GM23248 (cell line): ENCODE measurements at regions not wholly inside any gene's neighbourhood (a gene's known extent, or its start where the extent isn't known, plus 50 kb on each side); places are given as distances from the start of the nearest gene placed in this dataset.

Experiments
- DNase-seq: peaks from one replicate; pipeline ENCODE4 v3.0.0-alpha.2; 2015
- H2AFZ ChIP-seq: fragments of 200-600 bp; sonication (generic); 2 replicates; pipeline ENCODE4 v1.6.1; 2016; ENCODE audit warnings: antibody characterized with exemption
- H3F3A ChIP-seq: fragments of 200-600 bp; sonication (generic); 2 replicates; pipeline ENCODE4 v1.6.1; 2016; ENCODE audit warnings: mild to moderate bottlenecking, antibody characterized with exemption, mixed run types; ENCODE audit not compliant: insufficient read depth
- H3K27ac ChIP-seq: fragments of 200-600 bp; sonication (generic); 2 replicates; pipeline ENCODE4 v1.5.1; 2016; ENCODE audit warnings: mild to moderate bottlenecking
- H3K27me3 ChIP-seq: fragments of 200-600 bp; sonication (generic); replicated peaks from 2 replicates; pipeline ENCODE4 v1.6.1; 2016; ENCODE audit warnings: mild to moderate bottlenecking; ENCODE audit not compliant: insufficient read depth
- H3K36me3 ChIP-seq: fragments of 200-600 bp; sonication (generic); 2 replicates; pipeline ENCODE4 v1.6.1; 2016; ENCODE audit warnings: low read depth, mild to moderate bottlenecking
- H3K4me1 ChIP-seq: fragments of 200-600 bp; sonication (generic); 2 replicates; pipeline ENCODE4 v1.6.1; 2016; ENCODE audit warnings: mild to moderate bottlenecking; ENCODE audit not compliant: insufficient read depth
- H3K4me2 ChIP-seq: fragments of 200-600 bp; sonication (generic); one replicate; pipeline ENCODE4 v1.6.1; 2016; ENCODE audit warnings: mild to moderate bottlenecking; ENCODE audit not compliant: unreplicated experiment
- H3K4me3 ChIP-seq: fragments of 200-600 bp; sonication (generic); 2 replicates; pipeline ENCODE4 v1.5.1; 2016; ENCODE audit warnings: mild to moderate bottlenecking
- H3K79me2 ChIP-seq: fragments of 200-600 bp; sonication (generic); 2 replicates; pipeline ENCODE4 v1.6.1; 2016; ENCODE audit warnings: mild to moderate bottlenecking; ENCODE audit not compliant: insufficient read depth
- H3K9ac ChIP-seq: fragments of 200-600 bp; sonication (generic); 2 replicates; pipeline ENCODE4 v1.6.1; 2016; ENCODE audit warnings: mild to moderate bottlenecking
- H3K9me2 ChIP-seq: fragments of 200-600 bp; sonication (generic); 2 replicates; pipeline ENCODE4 v1.6.1; 2016; ENCODE audit warnings: mixed run types, mild to moderate bottlenecking, moderate library complexity; ENCODE audit not compliant: insufficient read depth
- H3K9me3 ChIP-seq: fragments of 200-600 bp; sonication (generic); one replicate; pipeline ENCODE4 v1.6.1; 2017; ENCODE audit warnings: low read depth
- H4K20me1 ChIP-seq: fragments of 200-600 bp; sonication (generic); 2 replicates; pipeline ENCODE4 v1.6.0; 2016; ENCODE audit not compliant: insufficient read depth
- EZH2 ChIP-seq: fragments of 200-600 bp; sonication (generic); IDR thresholded peaks from 2 replicates; pipeline ENCODE4 v1.6.1; 2018; ENCODE audit warnings: antibody characterized with exemption, mild to moderate bottlenecking; ENCODE audit not compliant: insufficient read depth, poor library complexity, severe bottlenecking
- EZH2phosphoT487 ChIP-seq: fragments of 200-600 bp; sonication (generic); IDR thresholded peaks from 2 replicates; pipeline ENCODE4 v1.6.1; 2018; ENCODE audit warnings: antibody characterized with exemption, moderate library complexity, mild to moderate bottlenecking, low read depth; ENCODE audit not compliant: insufficient read depth
- WGBS, 2 experiments: methylation state at CpG; one replicate each; pipeline ENCODE4 v1.1.6; 2015 to 2017; ENCODE audit warnings: low lambda C conversion rate in 2 of 2, low coverage in 1 of 2; ENCODE audit errors: missing lambda C conversion rate in 2 of 2; 5-methylcytosine and 5-hydroxymethylcytosine counted together
- in situ Hi-C: fragments of 300-500 bp; cut with MboI; formaldehyde crosslinking; loops from 2 replicates; pipeline ENCODE4 v1.15.0; 2020

DNA sequence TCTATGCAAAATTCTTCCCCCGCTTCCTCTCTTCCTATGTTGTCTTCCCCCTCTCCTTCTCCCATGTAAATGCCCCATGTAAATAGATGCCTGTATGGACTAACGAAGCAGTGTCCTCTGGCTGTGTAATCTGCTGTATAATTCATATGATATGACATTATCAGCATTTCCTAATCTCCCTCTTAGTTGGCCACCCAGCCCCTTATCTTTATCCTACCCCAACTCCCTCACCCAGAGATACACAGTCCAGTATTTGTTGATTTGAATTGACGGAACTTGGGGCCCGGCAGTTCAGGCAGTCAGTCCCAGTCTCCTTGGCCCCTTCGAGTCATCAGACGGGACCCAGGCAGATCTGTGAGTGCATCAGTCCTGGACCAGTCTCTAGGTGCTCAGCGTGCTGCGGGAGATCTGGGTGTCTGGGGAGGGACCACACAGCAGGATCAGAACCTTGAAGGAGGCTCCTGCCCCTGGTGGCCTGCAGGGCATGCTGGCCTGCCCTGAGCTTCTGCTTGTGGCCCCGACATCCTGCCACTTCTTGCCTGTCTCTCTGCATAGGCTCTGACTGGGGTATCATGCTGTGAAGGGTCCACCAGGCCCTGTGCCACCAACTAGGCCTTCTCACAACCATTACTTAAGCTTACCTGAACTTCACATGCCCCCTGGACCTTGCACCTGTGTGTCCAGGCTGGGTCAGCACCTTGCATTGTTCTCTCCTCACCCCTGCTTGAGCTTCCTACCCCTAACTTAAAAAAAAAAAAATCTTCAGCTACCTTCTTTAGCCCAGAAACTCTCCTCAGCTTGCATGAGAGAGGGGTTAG is 88.1 kb upstream of the ATL2 start:
- WGBS, 2 experiments: 81 to 82% methylated on average over 9 of the region's 9 CpGs
- in situ Hi-C loops: no loop called here
- Histone ChIP-seq H3K4me3 (no peak overlapping the region), H3K9me2 (no peaks in the 10 kb centered on the region), H3K36me3 (no peaks in the 10 kb centered on the region), H3K27me3 (peaks cover 51% of the 10 kb centered on the region), H3K27ac (no peak overlapping the region), H3F3A (peaks cover 9% of the 10 kb centered on the region), H2AFZ (no peak overlapping the region), H3K4me1 (0 out of 2 replicates have a peak, but pooled peaks cover 4% of the 10 kb centered on the region), H3K9me3 (no peaks in the 10 kb centered on the region), H3K79me2 (no peaks in the 10 kb centered on the region), H3K9ac (no peak overlapping the region), H3K4me2 (no peak overlapping the region), H4K20me1 (no peaks in the 10 kb centered on the region)
- no peak for DNase-seq
- TF ChIP-seq EZH2phosphoT487 (no peak), EZH2 (no peak)

DNA sequence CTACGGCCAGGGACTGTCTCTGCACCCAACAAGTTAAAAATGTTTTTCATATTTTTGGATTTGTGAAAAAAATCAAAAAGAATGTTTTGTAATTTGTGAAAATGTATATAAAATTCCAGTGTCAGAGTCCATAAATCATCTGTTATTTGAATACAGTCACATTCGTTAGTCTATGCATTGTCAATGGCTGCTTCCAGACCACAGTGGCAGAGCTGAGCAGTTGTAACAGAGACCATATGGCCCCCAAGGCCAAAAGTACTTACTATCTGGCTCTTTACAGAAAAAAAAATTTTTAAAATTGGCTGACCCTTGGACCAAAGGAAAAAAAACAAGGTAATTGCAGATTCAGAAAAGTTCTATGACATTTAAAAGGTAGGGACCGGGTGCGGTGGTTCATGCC is 86.7 kb upstream of the ATL2 start:
- TF ChIP-seq EZH2: no peak
- Histone ChIP-seq H3K4me2 (no peak overlapping the region), H3K27me3 (peaks cover 55% of the 10 kb centered on the region), H3K79me2 (no peaks in the 10 kb centered on the region), H3K27ac (no peak overlapping the region), H3K4me1 (0 out of 2 replicates have a peak, but pooled peaks cover 4% of the 10 kb centered on the region), H3K9me2 (no peaks in the 10 kb centered on the region), H3K9ac (no peak overlapping the region), H3K4me3 (no peak overlapping the region), H2AFZ (no peak overlapping the region), H3F3A (peaks cover 9% of the 10 kb centered on the region), H3K36me3 (no peaks in the 10 kb centered on the region), H4K20me1 (no peaks in the 10 kb centered on the region), H3K9me3 (no peaks in the 10 kb centered on the region)
- 66 to 71% methylated on average over 4 of the region's 4 CpGs for WGBS, 2 experiments
- in situ Hi-C loops: no loop called here
- no peak for DNase-seq

DNA sequence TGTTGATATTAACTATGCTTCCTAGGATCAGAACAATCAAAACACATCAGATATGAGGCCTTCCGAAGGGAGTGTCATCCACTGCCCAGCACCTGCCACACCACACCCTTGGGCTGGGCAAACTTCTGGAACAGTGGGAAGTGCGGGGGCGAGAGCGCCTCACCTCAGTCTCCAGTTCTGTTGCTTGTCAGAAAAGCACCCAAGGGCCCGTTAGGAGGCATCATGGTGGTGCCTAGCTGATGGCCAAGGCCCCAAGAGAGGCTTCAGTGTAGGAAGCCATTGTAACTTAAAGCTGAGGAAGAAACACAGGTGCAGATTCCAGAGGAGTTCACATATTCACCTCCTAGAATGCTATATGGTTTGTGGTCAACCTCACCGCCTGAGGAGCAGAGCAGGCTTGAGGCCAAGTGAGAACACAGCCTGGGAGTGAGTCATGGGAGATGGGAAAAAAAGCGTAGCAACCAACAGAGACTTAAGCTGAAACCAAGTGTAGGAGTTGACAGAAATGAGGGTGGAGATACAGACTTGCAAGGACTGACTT is 85.1 kb upstream of the ATL2 start:
- H3K36me3 ChIP-seq: no peaks in the 10 kb centered on the region
- no peak overlapping the region for H3K4me2 ChIP-seq
- H2AFZ ChIP-seq: no peak overlapping the region
- peaks cover 9% of the 10 kb centered on the region for H3F3A ChIP-seq
- H3K27ac ChIP-seq: no peak overlapping the region
- no peaks in the 10 kb centered on the region for H3K9me3 ChIP-seq
- H3K9ac ChIP-seq: no peak overlapping the region
- TF ChIP-seq EZH2 (no peak), EZH2phosphoT487 (no peak)
- no peaks in the 10 kb centered on the region for H3K79me2 ChIP-seq
- peak; percentile 94 for DNase-seq
- WGBS, 2 experiments: 60 to 62% methylated on average over 7 of the region's 7 CpGs
- no peaks in the 10 kb centered on the region for H4K20me1 ChIP-seq
- in situ Hi-C loops: no loop called here
- no peaks in the 10 kb centered on the region for H3K9me2 ChIP-seq
- 0 out of 2 replicates have a peak, but pooled peaks cover 4% of the 10 kb centered on the region for H3K4me1 ChIP-seq
- no peak overlapping the region for H3K4me3 ChIP-seq
- peaks cover 53% of the 10 kb centered on the region for H3K27me3 ChIP-seq

DNA sequence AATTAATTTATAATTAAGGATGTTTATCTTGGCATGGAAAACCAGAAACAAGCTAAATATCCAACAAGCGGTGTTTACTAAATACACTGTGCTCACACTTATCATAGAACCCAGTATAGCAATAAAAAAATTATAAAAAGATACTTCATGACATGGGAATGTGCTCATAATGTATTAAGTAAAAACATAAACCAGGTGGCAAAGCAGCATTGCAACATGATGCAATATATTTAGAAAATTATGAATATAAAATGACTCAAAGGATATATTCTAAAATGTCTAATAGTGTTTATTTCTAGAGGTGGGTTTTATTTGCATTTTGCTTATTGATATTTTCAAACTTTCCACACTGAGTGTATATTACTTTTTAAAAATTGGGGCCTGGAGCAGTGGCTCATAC is 84.4 kb upstream of the ATL2 start:
- no peaks in the 10 kb centered on the region for H3K36me3 ChIP-seq
- WGBS, 2 experiments: 88% methylated on average over 1 of the region's 1 CpG
- H3K4me3 ChIP-seq: no peak overlapping the region
- no peak overlapping the region for H3K27ac ChIP-seq
- H4K20me1 ChIP-seq: no peaks in the 10 kb centered on the region
- no peak overlapping the region for H3K4me2 ChIP-seq
- no peaks in the 10 kb centered on the region for H3K9me2 ChIP-seq
- in situ Hi-C loops: no loop called here
- DNase-seq: no peak
- H3K79me2 ChIP-seq: no peaks in the 10 kb centered on the region
- H3F3A ChIP-seq: peaks cover 9% of the 10 kb centered on the region
- no peaks in the 10 kb centered on the region for H3K9me3 ChIP-seq
- 0 out of 2 replicates have a peak, but pooled peaks cover 4% of the 10 kb centered on the region for H3K4me1 ChIP-seq
- no peak overlapping the region for H3K9ac ChIP-seq
- H2AFZ ChIP-seq: no peak overlapping the region
- H3K27me3 ChIP-seq: peaks cover 53% of the 10 kb centered on the region
- TF ChIP-seq EZH2phosphoT487 (no peak), EZH2 (no peak)
